GM19025 (cell line): ENCODE measurements at regions not wholly inside any gene's neighbourhood (a gene's known extent, or its start where the extent isn't known, plus 50 kb on each side); places are given as distances from the start of the nearest gene placed in this dataset.

Experiments used
- ATAC-seq: cut with Tn5 transposase; IDR thresholded peaks from one replicate; pipeline ENCODE4 v1.9.1; 2021; ENCODE audit warnings: mild to moderate bottlenecking, low read depth, moderate library complexity; ENCODE audit not compliant: unreplicated experiment

DNA sequence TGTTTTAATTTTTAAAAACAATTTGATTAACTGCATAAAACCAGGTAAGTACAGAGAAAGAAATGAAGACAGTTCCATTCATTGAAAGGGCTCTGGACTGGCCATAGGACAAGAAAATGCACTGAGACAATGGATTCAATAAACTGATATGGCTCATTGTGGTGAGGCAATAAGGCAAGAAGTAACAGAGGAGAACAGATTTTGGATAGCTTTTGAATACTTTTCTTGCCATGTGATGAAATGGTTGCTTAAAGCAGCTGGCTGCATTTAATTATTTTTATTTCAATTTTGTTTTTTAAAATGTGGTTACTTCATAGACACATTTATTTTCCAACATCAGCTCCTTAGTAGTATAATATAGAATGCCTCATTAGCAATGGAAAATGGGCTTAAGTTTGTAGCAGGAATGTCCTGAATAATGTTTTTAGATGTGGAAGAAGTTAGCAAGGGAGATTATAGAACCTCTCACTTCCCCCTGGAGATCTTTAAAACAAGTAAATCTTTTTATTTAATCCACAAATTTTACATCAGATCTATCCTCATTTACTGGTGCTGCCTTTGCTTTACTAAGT is 646.9 kb upstream of the ZEB2 start:
- ATAC-seq = no peak

DNA sequence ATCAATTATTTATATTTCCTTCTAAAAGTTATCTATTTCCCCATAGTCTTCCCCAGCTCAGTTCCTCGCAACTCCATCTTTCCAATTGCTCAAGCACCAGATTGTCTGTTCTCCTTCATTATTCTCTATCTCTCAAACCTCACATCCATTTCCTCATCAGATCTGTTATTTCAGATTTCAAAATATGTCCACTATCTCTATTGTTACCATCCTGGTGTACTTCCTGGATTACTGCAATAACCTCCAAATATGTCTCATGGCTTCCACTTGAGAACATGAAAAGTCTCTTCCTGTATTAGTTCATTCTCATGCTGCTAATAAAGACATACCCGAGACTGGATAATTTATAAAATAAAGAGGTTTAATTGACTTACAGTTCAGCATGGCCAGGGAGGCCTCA is 641.7 kb upstream of the ZEB2 start:
- no peak for ATAC-seq

DNA sequence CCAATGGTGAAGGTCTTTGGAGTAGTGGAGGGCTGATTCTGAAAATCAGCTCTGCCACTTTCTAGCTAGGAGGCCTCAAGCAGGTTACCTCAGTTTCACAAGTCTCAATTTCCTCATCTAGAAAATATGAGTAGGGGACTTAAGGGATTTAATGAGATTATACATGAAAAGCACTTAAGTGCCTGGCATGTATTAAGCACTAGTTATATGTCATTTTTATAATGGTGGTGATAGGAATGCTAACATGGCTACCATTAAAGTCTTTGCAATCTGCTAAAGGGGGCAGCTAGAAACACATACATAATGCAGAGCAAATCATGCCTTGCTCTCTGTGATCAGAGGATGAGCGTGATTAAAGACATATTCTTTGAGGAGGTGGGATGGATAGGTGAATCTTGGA is 640.9 kb upstream of the ZEB2 start:
- no peak for ATAC-seq

DNA sequence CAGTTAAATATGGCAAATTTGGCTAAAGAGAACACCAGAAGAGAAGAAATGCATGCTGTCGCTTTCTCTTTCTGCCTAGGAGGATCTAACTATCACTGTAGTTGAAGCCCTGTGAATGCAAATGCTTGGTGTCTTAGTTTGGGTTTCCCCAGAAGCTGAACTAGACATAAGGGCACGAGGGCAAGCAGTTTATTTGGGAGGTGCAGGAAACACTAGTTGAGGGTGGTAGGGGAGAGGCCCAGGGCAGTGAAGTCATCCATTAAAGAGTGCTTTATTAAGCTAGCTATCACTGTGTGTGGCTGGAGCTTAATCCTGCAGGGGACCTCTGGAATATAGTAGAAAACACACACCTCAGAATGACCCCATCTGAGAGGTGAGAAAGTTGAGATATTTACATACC is 639.8 kb upstream of the ZEB2 start:
- no peak for ATAC-seq

DNA sequence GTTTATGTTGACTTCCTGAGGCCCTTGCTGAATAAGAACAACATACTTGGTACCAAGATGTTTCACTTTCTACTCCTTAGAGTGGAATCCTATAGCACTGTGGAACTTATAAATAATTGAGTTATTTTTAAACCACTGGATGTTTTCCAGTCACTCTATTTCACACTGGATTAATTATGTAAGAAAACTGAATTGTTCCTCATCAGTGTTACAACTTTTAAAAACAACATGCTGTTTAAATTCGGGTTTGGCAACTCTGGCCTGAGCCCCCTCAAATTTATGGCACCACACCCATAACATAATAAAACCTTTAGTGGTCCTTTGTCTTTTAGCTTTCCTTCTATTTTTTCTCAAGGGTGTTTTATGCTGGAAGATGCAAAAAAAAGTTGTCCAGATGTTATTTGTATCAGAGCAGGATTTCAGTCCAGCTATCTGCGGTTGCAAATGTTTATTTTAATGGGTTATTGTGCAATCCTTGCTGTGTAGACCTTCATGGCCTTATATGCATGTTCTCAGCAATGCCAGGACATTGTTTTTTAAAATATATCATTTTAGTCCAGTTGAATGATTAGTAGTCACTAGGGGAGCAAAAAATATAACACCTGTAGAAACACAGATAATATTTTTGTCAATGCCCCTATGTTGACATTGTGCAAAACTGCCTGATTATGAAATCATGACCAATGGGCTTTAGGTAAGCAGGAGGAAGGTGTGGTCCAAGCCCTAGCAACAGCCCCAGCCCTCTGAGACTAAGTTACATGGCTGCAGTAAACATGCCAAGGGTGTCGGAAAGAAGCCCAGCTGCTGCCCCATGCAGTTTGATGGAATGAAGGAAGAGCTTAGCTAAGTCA is 638.0 kb upstream of the ZEB2 start:
- no peak for ATAC-seq

DNA sequence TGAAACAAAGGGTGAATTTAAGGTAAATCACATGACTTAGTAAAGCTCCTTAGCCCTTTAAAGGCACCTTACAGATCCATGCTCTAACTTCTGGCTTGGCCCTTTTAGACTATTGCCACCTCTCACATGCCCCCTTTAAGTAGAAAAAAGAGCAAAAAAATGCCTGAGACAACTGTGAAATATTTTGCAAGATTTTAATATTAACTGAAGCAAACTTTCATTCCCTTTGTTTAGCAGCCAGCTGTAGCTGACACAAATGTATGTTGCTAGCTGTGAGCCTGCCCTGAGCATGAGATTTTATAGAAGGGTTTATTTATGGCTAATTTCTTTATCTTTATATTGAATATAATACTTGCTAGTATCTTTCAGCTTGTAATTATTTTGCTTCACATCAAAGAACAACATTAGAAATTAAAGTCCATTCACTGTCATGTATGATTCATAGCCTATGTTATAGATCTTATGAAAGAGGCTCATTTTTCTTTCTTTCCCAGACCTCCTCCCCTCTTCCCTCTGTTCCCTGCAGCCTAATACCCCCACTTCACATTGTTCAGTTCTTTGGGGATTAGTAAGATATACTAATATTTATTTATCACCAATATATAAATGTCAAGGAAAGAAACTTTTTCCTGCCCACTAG is 637.2 kb upstream of the ZEB2 start:
- ATAC-seq = no peak

DNA sequence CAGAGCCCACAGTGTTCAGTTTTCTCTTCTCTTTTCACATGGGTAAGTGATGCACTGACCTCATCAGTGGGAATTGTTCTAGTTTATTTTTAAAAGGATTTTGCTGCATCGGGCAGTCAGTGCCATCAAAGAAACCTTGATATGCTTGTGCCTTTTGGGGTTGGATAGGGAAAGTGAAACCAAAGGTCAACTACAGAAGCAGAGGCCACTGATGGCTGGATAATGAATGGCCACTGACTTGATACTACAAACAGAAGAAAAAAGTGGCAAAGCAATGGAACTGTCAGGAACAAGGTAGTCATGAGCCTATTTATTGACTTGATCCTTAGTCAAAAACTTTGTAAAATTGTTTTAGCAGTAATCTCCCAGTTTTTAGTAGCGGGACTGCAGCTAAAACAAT is 636.3 kb upstream of the ZEB2 start:
- ATAC-seq = no peak

DNA sequence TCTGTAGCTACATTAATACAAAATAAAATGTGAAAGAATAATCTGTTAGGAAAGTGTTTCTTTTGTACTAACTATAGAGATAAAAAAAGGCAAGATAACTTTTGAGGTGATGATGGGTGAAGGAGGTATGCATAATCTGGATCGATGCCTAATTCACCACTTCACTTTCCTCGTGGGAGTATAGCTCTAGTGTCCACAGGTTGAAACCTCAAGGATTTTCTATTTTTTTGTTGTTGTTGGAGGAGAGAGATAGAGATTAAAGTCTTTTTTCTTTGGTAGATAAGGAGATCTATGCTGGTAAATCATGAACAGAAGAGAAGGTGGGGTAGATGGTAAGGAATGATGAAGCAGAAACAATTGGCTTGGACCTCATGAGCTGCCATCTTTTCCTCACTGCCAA is 635.3 kb upstream of the ZEB2 start:
- ATAC-seq = no peak

DNA sequence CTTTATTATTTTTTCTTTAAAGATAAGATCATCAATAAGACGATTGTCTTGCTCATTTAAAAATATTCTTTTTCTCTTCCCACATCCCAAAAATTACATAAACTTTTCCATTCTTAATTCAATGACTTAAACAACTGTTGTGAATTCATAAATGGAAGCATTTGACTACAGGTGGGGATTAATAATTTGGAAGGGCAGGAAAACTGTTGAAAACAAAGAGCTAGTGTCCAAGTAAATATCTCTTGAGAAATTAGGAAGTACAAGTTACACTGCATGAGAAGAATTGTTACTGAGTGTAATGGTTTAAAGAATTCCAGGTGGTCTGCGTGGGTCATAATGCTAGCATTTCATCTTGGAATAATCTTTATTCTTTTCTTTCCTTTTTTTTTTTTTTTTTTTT is 634.8 kb upstream of the ZEB2 start:
- no peak for ATAC-seq

DNA sequence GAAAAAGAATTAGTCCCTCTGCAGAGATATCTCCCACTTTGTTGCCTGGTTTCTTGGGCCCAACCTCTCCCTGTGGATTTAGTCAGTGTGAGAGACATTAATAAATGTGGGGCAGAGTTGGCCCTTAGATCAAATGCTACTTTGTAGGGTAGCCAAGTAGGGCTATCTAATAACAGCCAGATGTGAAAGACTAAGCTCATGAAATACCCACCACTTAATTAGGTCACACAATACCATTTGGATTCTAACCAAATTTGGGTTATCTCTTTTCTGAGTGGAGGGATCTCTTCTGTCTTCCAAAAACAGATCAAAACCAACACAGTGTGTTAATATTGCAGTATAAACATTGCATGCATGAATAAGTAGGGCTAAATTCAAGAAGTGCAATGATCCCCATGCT is 626.8 kb upstream of the ZEB2 start:
- ATAC-seq = no peak

DNA sequence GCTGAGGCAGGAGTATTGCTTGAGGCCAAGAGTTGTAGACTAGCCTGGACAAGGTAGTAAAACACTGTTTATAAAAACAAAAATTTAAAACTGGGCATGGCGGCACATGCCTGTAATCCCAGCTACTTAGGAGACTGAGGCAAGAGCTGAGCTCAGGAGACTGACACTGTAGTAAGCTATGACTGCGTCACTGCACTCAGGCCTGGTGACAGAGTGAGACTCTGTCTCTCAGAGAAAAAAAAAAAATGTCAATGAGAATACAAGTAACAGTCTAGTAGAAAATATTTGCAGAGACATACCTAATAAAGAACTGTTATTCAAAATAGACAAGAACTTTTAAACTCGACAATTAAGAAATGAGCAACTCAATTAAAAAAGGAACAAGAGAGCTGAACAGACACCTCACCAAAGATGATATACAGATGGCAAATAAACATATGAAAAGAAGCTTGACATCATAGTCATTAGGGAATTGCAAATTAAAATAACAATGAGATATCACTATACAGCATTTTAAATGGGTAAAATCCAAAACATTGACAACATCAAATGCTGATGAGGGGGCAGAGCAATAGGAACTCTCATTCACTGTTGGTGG is 624.3 kb upstream of the ZEB2 start:
- ATAC-seq = no peak

DNA sequence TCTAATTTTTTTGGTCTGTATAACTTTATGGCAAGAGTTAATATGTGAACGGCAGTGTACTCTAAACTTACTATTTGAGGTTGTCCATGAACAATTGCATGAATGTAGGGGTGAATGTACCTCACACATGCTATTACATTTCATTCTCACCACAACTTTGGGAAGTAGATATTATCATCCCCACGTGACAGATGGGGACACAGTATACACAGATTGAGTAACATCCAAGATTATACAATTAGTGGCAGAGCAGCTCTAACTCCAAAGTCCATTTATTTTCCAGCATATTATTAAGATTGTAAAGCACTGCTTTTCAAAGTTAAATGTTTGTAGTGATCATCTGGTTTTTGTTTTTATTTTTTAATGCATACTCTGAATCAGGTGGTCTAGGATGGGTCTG is 622.1 kb upstream of the ZEB2 start:
- ATAC-seq = no peak

DNA sequence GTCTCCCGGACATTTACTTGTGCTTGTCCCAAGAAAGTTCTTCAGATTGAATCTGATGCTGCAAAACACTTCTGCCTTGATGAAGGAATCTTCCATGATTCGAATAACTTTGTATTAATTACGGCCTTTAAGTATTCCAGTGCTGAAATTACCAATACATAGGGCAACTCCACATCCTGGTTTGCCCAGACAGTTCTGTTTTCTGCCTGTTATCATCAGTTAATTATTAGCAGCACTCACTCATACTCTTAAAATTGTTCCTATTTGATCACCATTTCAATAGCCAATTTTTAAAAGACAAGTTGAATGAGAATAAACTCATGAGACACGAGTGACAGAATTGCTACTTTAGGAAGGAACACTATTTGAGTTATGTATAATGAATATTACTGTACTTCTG is 620.7 kb upstream of the ZEB2 start:
- no peak for ATAC-seq

DNA sequence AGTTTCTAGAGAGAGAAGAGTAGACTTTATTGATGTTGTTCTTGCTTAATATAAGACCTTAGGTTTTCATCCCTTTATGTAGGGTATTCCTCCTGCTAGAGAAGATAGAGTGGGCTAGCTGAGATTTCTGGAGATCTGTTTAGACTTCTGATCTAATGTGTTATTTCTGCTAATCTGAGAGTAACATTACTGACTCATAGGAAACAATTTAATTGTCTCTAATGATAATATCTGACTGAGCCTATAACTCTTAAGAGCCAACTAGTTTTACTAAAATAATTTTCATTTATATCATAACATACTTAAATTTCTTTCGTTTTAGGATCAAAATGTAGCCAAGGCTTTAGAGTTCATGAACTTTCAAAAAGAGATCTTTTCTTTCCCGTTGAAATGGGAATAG is 618.7 kb upstream of the ZEB2 start:
- ATAC-seq = no peak

DNA sequence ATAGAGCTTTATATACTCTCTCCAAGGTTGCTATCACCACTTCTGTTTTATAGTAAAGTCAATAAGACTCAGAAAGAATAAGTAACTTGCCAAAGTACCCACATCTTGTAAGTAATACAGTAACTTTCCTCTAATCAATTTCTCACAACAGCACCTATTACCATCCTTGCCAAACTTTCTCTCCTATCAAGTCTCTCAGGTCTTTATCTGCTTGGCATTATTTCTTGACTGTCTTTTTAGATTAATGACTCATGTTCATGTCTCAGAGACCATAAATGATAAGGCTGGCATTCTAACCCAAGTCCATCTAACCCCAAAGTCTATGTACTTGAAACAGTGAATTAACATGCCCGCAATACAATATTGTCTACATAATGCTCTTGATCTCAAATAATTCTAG is 618.0 kb upstream of the ZEB2 start:
- ATAC-seq = no peak

DNA sequence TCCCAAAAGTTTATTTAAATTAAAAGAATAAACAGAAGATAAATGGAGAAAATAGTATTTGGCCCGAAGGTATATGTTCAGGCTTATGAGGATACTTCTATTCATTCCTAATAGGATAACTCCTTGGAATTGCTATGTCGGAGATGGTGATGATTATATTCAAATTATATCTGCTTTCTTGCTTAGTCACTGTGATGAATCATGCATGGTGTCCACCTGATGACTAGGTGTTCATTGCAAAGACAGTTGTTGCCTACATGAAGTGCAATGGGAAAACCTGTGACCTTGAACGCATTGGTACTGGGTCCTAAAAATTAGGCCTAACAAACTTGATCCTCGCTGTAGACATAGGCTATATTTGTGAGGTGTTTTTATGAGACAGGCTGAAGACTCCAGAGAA is 617.3 kb upstream of the ZEB2 start:
- no peak for ATAC-seq

DNA sequence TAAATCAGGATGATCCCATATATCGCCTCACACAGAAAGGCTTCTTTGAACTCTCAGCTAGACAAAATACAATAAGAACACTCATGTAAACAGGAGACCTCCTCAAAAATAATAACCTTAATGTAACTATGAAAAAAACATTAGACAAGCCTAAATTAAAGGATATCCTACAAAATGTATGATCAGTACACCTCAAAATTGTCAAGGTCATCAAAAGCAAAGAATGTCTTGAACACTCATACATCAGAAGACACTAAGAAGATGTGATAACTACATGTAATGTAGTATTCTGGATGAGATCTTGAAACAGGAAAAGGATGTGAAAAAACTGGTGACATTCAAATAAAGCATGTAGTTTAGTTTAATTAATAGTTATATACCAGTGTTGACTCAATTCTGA is 616.8 kb upstream of the ZEB2 start:
- ATAC-seq = no peak

DNA sequence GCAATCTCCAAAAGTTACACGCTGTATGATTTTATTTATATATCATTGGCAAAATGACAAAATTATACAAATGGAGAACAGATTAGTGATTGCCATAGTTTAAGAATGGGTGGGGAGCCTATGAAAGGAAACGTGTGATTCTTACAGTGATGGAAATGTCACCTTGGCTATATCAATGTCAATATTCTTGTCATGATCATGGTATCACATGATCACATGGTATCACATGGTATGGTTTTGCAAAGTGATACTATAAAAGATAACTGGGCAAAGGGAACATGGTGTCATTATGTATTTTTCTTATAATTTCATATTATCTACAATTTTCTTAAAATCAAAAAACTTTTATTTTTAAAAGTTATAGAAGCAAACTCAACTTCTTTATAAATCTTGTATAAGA is 606.2 kb upstream of the ZEB2 start:
- no peak for ATAC-seq

DNA sequence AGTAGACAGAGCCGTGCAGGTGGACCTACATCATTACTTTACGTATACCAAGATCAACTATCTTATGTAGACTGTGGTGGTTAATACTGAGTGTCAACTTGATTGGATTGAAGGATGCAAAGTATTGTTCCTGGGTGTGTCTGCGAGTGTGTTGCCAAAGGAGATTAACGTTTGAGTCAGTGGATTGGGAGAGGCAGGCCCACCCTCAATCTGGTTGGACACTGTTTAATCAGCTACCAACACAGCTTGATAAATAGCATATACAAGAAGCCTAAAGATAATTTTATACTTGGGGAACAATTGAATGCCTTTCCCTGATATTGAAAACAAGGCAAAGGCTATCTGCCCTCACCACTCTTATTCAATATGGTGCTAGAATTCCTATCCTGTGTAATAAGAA is 604.2 kb upstream of the ZEB2 start:
- ATAC-seq = no peak

DNA sequence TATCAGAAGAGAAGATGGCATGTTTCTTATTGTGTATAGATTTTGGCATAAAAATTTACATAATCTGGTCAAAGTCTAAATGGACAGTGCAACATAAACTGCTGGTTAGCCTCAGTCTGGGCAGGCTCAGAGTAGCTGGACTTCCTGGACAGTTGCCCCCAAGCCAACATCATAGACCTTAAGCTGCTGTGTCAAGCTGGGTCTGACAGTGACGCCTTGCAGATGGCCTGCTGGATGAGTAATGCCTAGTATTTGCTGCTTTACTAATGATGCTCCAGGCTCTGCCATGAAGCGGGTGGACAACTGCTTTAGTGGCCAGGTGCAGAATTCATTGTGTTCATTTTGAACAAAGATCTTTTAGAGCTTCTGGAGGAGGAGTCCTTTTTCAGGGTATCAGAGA is 603.7 kb upstream of the ZEB2 start:
- ATAC-seq = no peak

DNA sequence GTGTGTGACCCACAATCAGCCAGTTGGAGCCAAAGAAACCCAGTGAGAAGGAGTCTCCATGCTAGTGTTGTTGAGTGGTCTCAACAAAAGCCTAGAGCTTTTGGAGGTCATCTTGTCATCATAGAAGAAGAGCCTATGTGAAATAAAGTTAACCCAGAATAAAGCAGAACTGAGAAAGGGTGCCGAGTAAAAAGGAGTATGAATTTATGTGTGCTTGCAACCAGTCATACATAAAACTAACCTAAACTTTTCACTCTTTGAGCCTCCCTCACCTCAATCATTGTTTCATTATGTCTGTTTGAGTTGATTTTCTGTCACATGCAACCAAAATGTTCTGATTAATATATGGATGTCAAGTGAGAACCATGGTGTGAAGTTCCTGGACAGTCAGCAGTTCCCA is 599.3 kb upstream of the ZEB2 start:
- no peak for ATAC-seq
